Choroid plexus epithelial cell (primary cell): ENCODE measurements at regions not wholly inside any gene's neighbourhood (a gene's known extent, or its start where the extent isn't known, plus 50 kb on each side); places are given as distances from the start of the nearest gene placed in this dataset.

Experiments
- DNase-seq: peaks from one replicate; pipeline ENCODE4 v3.0.0-alpha.2; 2010; ENCODE audit warnings: low read depth
- H3K4me3 ChIP-seq: 2 replicates; pipeline ENCODE4 v1.5.1; 2011; ENCODE audit warnings: low read depth, mild to moderate bottlenecking, control low read depth, low read length, moderate library complexity
- CTCF ChIP-seq: conservative IDR thresholded peaks from 2 replicates; pipeline ENCODE4 v1.5.1; 2011; ENCODE audit warnings: low read depth, mild to moderate bottlenecking, control low read depth, inconsistent platforms, low read length, moderate library complexity

DNA sequence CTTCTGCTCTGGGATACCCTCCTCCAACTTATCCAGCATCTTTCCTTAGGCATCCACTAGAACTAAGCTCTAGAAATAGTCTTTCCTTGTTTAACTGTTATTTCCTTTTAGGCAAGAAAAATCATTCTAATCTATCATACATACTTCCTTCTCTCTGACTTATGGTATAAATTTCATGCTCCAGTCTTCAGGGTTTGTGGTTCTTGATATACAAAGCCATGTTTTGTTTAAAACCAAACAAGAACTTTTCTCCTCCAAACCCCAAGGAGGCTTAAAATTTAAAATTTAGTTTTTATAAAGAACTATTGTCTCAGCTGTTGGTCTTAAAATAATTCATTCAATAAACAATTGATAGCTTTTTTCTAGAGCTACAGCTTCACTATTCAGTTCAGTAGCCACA is 77.2 kb downstream of the CD164 start:
- no peak for TF ChIP-seq CTCF
- no peak overlapping the region for H3K4me3 ChIP-seq
- DNase-seq: no peak

DNA sequence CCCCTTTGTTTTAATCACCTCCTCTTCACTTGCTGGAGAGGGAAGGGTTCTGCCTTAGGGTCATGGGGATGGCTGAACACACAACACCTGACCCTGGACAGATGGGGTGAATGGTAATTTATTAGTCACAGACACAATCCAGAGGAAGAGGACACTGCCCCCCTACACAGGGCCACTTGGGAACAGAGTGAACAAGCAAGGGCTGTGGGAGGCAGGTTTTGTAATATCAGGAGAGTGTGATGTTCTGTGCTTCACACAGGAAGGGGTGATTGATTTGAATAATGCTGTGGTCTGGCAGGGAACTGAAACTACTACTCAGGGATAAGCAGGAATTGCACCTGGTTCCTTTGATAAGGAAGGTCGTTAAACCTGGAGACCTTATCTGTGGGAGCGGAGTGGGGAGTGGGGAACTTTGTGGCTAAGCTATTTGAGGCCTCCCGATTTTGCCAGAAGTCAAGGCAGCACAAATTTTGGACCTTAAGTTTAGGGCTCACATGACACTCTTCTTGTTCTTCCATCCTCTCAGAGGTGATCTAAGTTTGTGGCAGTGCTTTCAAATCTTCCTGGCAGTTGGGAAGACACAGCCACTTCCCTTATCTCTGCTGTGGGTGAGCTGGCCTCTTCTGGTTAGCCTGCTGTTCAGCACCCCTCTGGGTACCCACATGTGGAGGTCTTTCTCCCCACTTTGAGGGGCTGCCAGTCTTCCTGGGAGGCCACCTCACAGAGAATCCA is 77.8 kb downstream of the CD164 start:
- no peak overlapping the region for H3K4me3 ChIP-seq
- DNase-seq: no peak
- TF ChIP-seq CTCF: no peak

DNA sequence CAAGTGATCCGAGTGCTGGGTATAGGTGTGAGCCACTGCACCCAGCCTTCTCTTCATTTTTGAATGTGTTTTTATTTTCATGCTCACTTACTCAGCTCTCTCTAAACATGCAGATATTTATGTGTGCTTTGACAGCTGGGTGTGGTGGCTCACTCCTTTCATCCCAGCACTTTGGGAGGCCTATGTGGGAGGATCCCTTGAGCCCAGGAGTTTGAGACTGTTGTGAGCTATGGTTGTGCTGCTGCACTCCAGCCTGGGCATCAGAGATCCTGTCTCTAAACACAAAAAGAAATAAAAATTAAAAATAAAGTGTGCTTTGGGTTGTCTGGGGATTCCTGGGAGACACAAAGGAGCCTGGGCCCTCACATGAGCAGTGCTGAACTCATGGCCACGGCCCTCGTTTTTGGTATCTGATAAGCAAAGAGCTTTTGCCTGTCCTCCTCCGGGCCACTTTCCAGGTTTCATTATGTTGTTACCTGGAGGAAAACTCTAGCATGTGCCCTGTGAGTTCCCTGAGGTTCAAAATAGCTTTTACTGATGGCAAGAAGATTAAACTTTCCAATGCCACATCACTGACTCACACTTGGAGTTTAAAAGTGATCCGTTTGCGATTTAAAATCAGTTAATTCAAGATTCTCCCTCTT is 78.5 kb downstream of the CD164 start:
- TF ChIP-seq CTCF: no peak
- no peak overlapping the region for H3K4me3 ChIP-seq
- no peak for DNase-seq

DNA sequence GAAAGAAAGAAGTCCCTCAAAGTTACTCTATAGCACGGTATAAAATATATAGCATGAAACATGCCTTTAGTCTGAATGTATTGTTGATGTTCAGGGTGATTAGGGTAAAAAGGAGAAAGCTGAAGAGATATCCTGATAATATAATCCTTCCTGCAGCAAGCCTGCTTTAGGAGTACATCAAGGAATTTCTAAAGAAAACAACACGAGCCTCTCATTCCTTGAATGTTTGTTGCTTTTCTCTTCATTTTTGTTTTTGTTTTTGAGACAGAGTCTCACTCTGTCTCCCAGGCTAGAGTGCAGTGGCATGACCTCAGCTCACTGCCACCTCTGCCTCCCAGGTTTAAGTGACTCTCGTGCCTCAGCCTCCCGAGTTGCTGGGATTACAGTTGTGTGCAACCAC is 79.1 kb downstream of the CD164 start:
- DNase-seq: no peak
- H3K4me3 ChIP-seq: no peak overlapping the region
- no peak for TF ChIP-seq CTCF

DNA sequence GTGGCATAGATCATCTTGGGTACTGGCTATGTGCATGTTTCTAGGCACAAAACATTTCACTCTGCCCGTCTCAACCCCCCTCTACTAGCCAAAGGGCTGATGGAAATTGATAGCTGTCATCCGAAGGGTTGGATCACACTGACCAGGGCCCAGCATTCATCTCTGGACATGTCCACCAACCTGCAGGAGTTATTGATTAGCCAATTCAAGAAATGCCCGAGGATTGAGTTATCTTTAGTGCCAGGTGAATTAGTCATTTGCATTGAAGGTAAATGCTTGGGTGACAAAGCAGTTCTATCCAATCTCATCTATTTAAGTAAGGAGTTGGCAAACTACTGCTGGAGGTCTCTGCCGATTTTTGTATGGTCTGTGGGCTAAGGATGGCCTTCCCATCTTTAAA is 80.1 kb downstream of the CD164 start:
- DNase-seq: no peak
- no peak for TF ChIP-seq CTCF
- no peak overlapping the region for H3K4me3 ChIP-seq

GRCh38 chr6:109301418-109301817 is 80.8 kb downstream of the CD164 start:
- H3K4me3 ChIP-seq: no peak overlapping the region
- DNase-seq: no peak
- no peak for TF ChIP-seq CTCF

DNA sequence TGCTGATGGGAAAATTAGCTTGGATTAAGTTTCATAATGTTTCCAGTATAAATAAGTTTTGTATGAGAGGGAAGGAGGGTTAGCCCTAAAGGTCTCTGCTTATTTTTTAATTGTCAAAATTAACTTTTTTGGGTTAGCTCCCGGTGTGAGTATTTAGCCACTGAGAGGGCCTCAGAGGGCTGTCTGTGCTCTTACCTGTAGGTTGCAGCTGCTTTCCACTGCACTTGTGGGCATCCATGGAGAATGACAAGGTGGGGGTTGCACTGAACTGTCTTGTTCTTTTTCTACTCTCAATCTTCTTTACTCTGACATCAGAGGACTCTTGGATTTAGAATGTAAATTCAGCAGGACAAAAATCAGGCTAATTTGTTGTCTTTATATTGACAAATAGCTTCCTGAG is 81.4 kb downstream of the CD164 start:
- no peak for DNase-seq
- TF ChIP-seq CTCF: no peak

More for the DNA sequence above, 81.4 kb downstream of the CD164 start:
- H3K4me3 ChIP-seq: no peak overlapping the region
